ENCODE measurements at regions not wholly inside any gene's neighbourhood (a gene's known extent, or its start where the extent isn't known, plus 50 kb on each side); places are given as distances from the start of the nearest gene placed in this dataset.
"Not testable (repeated sequence)": the region's sequence is repeated elsewhere in the genome, so short reads cannot be mapped to it uniquely, and the experiment has no call there.

DNA sequence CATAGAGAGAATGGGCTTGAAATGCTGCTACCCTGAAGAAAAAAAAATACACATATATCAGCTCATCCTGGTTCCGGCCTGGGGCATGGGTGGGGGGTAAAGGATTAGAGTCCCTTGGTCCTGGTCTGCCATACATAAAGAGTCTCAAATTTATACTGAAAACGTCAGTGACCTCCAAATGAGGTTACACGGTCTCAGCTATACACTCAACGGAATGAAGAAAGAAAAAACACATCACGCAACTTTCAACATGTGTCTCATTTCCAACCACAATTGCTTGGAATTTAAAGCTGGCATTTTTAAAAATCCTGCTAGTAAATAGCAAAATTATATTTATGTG lies 612.8 kb downstream of the MCTP2 start:
- DNase-seq (ENCODE audit: low spot score) = no peak

GRCh38 chr15:94844538-94845389 lies 613.4 kb downstream of the MCTP2 start:
- no peak for DNase-seq (ENCODE audit: low spot score)

GRCh38 chr15:94845390-94845716 lies 614.0 kb downstream of the MCTP2 start:
- DNase-seq (ENCODE audit: low spot score) = no peak

- DNase-seq (ENCODE audit: low spot score) = no peak
Measured at GRCh38 chr15:94847325-94847724, 616.0 kb downstream of the MCTP2 start.

DNA sequence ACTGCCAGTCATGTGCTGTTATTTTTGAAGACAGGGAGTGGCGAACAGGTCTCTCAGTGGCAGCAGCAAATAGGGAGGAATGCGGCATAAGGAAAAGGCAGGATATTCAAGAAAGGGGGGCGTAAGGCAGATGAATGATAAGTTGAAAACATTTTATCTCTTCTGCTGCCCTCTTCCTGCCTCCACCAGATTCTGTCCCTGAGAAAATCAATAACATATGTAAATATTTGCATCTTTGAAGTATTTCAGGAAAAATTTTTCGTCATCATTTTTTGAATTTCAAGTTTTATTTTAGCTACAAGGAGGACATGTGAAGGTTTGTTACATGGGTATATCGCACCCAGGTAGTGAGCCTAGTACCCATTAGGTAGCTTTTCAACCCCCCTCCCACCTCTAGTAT lies 616.7 kb downstream of the MCTP2 start:
- DNase-seq (ENCODE audit: low spot score) = no peak

- no peak for DNase-seq (ENCODE audit: low spot score)
Measured at GRCh38 chr15:94855018-94855408, 623.7 kb downstream of the MCTP2 start.

- no peak for DNase-seq (ENCODE audit: low spot score)
Measured at GRCh38 chr15:94855409-94856266, 624.3 kb downstream of the MCTP2 start.

GRCh38 chr15:94856267-94856854 lies 625.0 kb downstream of the MCTP2 start:
- DNase-seq (ENCODE audit: low spot score) = no peak

GRCh38 chr15:94857466-94857865 lies 626.1 kb downstream of the MCTP2 start:
- no peak for DNase-seq (ENCODE audit: low spot score)

DNA sequence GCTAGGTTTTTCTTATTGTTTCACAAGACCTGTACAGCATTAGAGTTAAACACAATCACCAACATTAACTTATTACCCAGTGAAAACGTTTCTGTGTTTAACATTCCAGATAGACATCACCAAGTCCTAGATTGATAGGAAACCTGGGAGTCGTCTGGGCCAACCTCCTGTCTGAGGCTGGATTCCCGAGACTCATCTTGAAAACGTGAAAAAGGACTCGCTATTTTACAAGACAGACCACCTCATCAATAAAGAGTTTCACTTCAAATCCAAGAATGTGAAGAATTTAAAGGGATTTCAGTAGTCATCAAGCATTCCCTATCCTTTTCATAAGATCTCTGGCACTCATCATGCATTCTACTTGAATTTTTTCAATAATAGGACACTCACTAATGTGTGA lies 626.6 kb downstream of the MCTP2 start:
- DNase-seq (ENCODE audit: low spot score) = no peak

DNA sequence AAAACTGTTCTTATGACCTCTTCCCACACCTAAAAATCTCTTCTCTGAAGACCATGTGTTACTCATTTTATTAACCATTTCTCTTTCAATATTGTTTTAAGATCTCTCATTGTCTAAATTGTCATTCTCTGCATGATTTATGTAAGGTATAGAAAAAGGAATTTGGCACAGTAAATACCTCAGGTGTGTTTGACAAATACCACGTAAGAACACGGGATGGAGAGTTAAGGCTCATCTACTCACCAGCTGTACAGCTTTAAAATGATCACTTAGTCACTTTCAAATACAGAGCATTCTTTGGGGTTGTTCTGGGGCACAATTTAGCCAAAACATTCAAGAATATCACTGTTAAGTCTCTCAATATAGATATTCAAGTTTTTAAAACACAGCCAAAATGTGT lies 627.1 kb downstream of the MCTP2 start:
- DNase-seq (ENCODE audit: low spot score) = no peak

GRCh38 chr15:94858920-94859319 lies 627.6 kb downstream of the MCTP2 start:
- no peak for DNase-seq (ENCODE audit: low spot score)

DNA sequence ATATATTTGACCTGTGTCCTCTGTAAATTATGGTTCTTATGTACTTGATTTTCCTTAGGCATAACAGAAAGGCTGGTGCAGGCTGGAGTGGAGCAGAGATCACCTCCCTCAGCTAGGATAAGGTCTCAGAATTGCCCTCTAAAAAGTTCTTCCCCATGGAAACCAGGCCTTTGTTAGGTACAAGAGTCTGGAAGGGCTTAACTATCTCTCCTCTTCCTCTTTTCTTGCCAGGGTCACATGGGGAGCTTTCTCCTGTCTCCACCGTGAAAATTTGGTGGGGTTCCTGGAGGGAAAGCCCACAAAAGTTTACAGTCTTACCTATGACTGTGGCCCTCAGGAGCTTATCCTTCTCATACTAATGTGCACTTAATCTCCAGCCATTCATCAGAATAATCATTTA lies 633.2 kb downstream of the MCTP2 start:
- DNase-seq (ENCODE audit: low spot score) = no peak

- DNase-seq (ENCODE audit: low spot score) = not testable (repeated sequence)
Measured at GRCh38 chr15:94868265-94868664, 636.9 kb downstream of the MCTP2 start.

DNA sequence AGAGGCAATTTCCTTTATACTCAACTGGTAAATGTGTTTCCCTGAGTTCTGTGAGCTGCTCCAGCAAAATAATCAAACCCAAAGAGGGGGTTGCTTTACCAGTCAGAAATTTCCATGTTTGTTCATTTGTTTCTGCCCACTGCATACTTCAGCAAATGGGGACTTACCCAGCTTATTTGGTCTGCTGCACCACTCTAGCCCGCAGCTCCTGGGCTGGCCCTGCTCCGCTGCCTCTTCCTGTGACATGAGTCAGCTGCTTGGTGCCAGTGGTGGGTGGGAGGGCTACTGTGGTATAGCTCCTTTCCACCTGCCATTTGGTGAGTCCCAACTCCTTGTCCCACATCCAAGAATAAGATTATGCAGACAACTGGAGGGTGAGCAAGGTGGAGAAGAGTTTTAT lies 644.2 kb downstream of the MCTP2 start:
- no peak for DNase-seq (ENCODE audit: low spot score)

GRCh38 chr15:94877833-94878232 lies 646.5 kb downstream of the MCTP2 start:
- no peak for DNase-seq (ENCODE audit: low spot score)

- no peak for DNase-seq (ENCODE audit: low spot score)
Measured at GRCh38 chr15:94882071-94882712, 650.8 kb downstream of the MCTP2 start.

GRCh38 chr15:94887391-94887790 lies 656.0 kb downstream of the MCTP2 start:
- DNase-seq (ENCODE audit: low spot score) = no peak

DNA sequence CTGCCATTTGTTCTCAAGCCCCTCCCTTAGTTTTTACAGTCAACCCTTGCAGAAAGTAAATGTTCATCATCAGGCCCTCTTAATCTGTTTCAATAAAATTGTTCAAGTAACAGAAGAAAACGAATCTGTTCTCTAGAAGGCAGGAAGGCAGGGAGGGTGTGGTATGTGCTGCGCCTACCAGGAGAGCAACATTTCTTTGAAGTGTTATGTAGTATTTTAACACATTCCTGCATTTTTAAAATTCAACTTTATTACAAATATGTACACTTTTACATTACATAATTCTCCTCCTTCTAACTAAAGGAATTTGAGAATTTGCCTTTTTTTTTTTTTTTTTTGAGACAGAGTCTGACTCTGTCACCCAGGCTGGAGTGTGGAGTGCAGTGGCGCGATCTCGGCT lies 657.8 kb downstream of the MCTP2 start:
- DNase-seq (ENCODE audit: low spot score) = no peak

DNA sequence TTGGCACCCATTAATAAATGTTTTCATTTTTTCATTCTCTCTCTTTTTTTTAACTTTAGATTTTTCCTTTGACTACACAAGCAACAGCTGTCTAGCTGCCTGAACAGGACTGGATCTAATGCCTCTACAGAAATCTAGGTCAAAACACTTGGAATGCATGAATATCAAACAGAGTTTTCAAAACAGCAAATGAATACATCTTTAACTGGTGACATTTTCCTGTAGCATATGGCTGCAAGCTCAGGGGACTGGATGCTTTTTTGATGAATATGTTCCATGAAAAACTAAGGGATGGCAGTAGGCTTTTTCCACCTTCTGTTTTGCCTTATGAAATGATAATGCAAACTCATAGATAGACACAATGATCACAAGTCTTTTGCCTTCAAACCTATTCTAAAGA lies 661.7 kb downstream of the MCTP2 start:
- no peak for DNase-seq (ENCODE audit: low spot score)

GRCh38 chr15:94894056-94894455 lies 662.7 kb downstream of the MCTP2 start:
- DNase-seq (ENCODE audit: low spot score) = no peak

- no peak for DNase-seq (ENCODE audit: low spot score)
Measured at GRCh38 chr15:94909510-94909909, 678.1 kb downstream of the MCTP2 start.
